C4-2B (cell line): ENCODE measurements at regions not wholly inside any gene's neighbourhood (a gene's known extent, or its start where the extent isn't known, plus 50 kb on each side); places are given as distances from the start of the nearest gene placed in this dataset.

Experiments
- CTCF ChIP-seq: fragments of 450-650 bp; conservative IDR thresholded peaks from 2 replicates; pipeline ENCODE4 v1.5.1; 2017; ENCODE audit warnings: mild to moderate bottlenecking
- ZFX ChIP-seq: fragments of 450-650 bp; IDR thresholded peaks from 2 replicates; pipeline ENCODE4 v1.6.1; 2017

DNA sequence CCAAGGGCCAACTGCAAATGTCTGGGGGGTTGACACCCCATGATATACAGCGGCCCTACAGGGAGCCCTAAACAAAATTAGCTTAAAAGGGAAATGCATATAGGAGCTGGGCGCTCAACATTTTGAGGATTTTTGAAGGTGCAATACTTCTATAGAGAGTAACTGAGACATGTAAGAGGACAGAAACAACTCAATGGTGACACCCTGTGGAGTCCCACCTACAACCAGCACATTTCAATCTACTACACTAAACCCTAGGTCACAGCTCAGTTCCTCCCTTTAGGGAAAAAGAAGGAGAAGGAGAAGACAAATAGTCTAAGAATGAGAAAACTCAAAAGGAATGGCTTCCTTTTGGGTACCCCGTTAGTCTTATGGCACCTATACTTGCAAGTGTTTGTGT, 1010.5 kb upstream of the NOVA1 start:
- no peak for TF ChIP-seq CTCF
- TF ChIP-seq ZFX = no peak
